BJ (cell line): ENCODE measurements at regions not wholly inside any gene's neighbourhood (a gene's known extent, or its start where the extent isn't known, plus 50 kb on each side); places are given as distances from the start of the nearest gene placed in this dataset.

Experiments used
- CTCF ChIA-PET: fragments of 350-600 bp; formaldehyde crosslinking; extraction: SDS; loops from one replicate; lab custom pipeline; 2021; ENCODE audit warnings: antibody characterized with exemption, inconsistent platforms; lab: Yijun Ruan, JAX
- POLR2A ChIA-PET: fragments of 300-600 bp; sonication (Branson Sonifier 250); formaldehyde crosslinking; extraction: SDS; loops from one replicate; lab custom pipeline; 2021; ENCODE audit warnings: antibody characterized with exemption; lab: Charles Lee
- DNase-seq: peaks from one replicate; pipeline ENCODE4 v3.0.0-alpha.2; 2011; ENCODE audit warnings: low read depth
- H3K27me3 ChIP-seq: 2 replicates; pipeline ENCODE4 v1.6.0; 2011; ENCODE audit warnings: low read length; ENCODE audit not compliant: control insufficient read depth, insufficient read depth
- H3K36me3 ChIP-seq: 2 replicates; pipeline ENCODE4 v1.5.1; 2011; ENCODE audit warnings: low read length; ENCODE audit not compliant: control insufficient read depth, insufficient read depth
- H3K4me3 ChIP-seq: 2 replicates; pipeline ENCODE4 v1.5.1; 2011; ENCODE audit warnings: low read depth, mild to moderate bottlenecking, control low read depth, low read length
- CTCF ChIP-seq: IDR thresholded peaks from 2 replicates; pipeline ENCODE4 v1.5.1; 2011; ENCODE audit warnings: low read depth, mild to moderate bottlenecking, control low read depth, inconsistent platforms, low read length, moderate library complexity; ENCODE audit not compliant: insufficient read depth

- ChIA-PET CTCF (no interaction called here), POLR2A (no interaction called here)
- Histone ChIP-seq H3K4me3 (no peak overlapping the region), H3K27me3 (no peaks in the 10 kb centered on the region), H3K36me3 (no peaks in the 10 kb centered on the region)
- no peak for DNase-seq
- no peak for TF ChIP-seq CTCF
Observed at GRCh38 chr4:177557416-177557815, 115.2 kb upstream of the AGA start.

- H3K36me3 ChIP-seq = no peaks in the 10 kb centered on the region
- H3K4me3 ChIP-seq = no peak overlapping the region
- no peak for TF ChIP-seq CTCF
- H3K27me3 ChIP-seq = no peaks in the 10 kb centered on the region
- ChIA-PET POLR2A (no interaction called here), CTCF (interaction anchor here (1.4 kb wide), 1 partner anchor 309 kb away, joined by 3 read pairs; no protein-coding TSS in a partner anchor)
- DNase-seq = no peak
Observed at GRCh38 chr4:177558995-177559394, 116.8 kb upstream of the AGA start.

- ChIA-PET CTCF (no interaction called here), POLR2A (no interaction called here)
Observed at GRCh38 chr4:177562163-177562562, 119.9 kb upstream of the AGA start.

GRCh38 chr4:177562859-177563258 lies 120.6 kb upstream of the AGA start:
- H3K4me3 ChIP-seq = no peak overlapping the region
- H3K27me3 ChIP-seq = no peaks in the 10 kb centered on the region
- ChIA-PET CTCF (no interaction called here), POLR2A (no interaction called here)
- TF ChIP-seq CTCF = no peak
- no peak for DNase-seq
- H3K36me3 ChIP-seq = no peaks in the 10 kb centered on the region

More at GRCh38 chr4:177562163-177562562, 119.9 kb upstream of the AGA start:
- no peaks in the 10 kb centered on the region for H3K27me3 ChIP-seq
- no peak overlapping the region for H3K4me3 ChIP-seq
- no peak for TF ChIP-seq CTCF
- H3K36me3 ChIP-seq = no peaks in the 10 kb centered on the region
- DNase-seq = no peak

- ChIA-PET CTCF (interaction anchor here (0.6 kb wide), 1 partner anchor 10 kb away, joined by 3 read pairs; no protein-coding TSS in a partner anchor), POLR2A (no interaction called here)
- Histone ChIP-seq H3K27me3 (no peaks in the 10 kb centered on the region), H3K4me3 (no peak overlapping the region), H3K36me3 (no peaks in the 10 kb centered on the region)
- DNase-seq = no peak
- no peak for TF ChIP-seq CTCF
Observed at GRCh38 chr4:177566691-177567090, 124.5 kb upstream of the AGA start.
